ENCODE measurements at regions not wholly inside any gene's neighbourhood (a gene's known extent, or its start where the extent isn't known, plus 50 kb on each side); places are given as distances from the start of the nearest gene placed in this dataset.

DNA sequence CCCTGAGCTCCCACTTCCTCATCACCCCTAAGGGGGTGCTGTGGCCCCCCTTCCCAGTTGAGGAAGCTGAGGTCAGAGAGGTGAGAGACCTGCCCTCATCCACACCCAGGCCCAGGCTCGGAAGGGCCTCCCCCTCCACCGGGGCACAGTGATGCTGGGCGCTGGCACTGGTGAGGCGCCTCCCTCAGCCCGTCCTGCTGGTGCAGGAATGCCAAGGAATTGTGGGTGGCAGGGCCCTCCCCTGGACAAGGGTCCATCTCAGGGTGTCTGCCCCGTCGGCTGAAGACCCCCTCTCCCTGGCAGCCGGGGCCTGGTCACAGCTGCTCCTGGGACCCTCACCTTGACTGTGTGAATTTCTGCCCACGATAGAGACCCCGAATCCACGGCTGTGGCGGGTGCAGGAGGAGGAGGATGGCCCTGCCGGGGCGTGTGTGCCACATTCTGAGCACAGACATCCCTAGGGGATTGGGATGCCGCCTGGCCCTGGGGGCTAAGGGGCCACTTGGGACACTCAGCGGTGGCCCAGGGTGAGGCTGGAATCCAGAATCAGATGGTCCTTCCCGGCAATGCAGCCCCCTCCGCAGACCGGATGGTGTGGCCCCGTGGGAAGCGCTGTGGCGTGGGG lies 70.2 kb upstream of the GATA5 start:
- TF ChIP-seq EZH2phosphoT487 (IDR thresholded peaks at IDR 0.05; ENCODE audit: borderline replicate concordance) = no peak
- TF ChIP-seq, protein P1, sequence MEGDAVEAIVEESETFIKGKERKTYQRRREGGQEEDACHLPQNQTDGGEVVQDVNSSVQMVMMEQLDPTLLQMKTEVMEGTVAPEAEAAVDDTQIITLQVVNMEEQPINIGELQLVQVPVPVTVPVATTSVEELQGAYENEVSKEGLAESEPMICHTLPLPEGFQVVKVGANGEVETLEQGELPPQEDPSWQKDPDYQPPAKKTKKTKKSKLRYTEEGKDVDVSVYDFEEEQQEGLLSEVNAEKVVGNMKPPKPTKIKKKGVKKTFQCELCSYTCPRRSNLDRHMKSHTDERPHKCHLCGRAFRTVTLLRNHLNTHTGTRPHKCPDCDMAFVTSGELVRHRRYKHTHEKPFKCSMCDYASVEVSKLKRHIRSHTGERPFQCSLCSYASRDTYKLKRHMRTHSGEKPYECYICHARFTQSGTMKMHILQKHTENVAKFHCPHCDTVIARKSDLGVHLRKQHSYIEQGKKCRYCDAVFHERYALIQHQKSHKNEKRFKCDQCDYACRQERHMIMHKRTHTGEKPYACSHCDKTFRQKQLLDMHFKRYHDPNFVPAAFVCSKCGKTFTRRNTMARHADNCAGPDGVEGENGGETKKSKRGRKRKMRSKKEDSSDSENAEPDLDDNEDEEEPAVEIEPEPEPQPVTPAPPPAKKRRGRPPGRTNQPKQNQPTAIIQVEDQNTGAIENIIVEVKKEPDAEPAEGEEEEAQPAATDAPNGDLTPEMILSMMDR (conservative IDR thresholded peaks at IDR 0.05; ENCODE audit: low read length) = no peak
- Histone ChIP-seq H3K4me3 (ENCODE audit: low read length, poor library complexity, severe bottlenecking) (no peak overlapping the region), H3K27me3 (ENCODE audit: insufficient read depth, low read length, poor library complexity, severe bottlenecking) (no peaks in the 10 kb centered on the region)

DNA sequence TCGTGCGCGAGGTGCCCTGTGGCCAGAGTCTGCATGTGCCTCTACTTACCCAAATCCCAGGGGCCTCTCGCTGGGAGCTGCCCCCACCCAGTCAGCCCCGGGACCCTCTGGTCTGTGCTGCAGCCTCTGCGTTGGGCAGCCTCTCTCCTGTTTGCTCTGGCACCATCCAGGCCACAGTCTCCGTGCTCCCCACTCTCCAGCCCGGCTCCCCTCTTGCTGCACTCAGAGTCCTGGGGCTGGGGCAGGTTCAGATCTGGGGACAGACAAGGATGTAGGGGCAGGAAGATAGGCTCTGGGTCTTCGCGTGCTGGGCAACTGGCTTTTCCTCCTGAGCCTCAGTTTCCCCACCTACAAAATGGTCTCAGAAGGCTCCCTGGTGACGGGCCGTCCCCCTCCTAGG lies 70.8 kb upstream of the GATA5 start:
- Histone ChIP-seq H3K9me3 (ENCODE audit: insufficient read depth, low read depth, low read length) (no peaks in the 10 kb centered on the region), H4K20me1 (ENCODE audit: insufficient read depth, low read length, poor library complexity, severe bottlenecking) (no peaks in the 10 kb centered on the region), H3K27me3 (ENCODE audit: insufficient read depth, low read length, poor library complexity, severe bottlenecking) (no peaks in the 10 kb centered on the region), H3K79me2 (ENCODE audit: insufficient read depth, low read length) (no peaks in the 10 kb centered on the region), H3K4me1 (ENCODE audit: insufficient read depth, low read length, poor library complexity, severe bottlenecking) (peaks cover 30% of the 10 kb centered on the region), H3F3A (ENCODE audit: low read depth) (no peaks in the 10 kb centered on the region), H2AFZ (ENCODE audit: low read length) (no peak overlapping the region), H3K4me2 (ENCODE audit: low read depth, low read length, poor library complexity, severe bottlenecking) (no peak overlapping the region), H3K9ac (ENCODE audit: low read depth, low read length, poor library complexity, severe bottlenecking) (no peak overlapping the region), H3K9me2 (replicated peaks; ENCODE audit: low read depth, low read length) (no peaks in the 10 kb centered on the region), H3K4me3 (ENCODE audit: low read length, poor library complexity, severe bottlenecking) (no peak overlapping the region), H3K36me3 (ENCODE audit: insufficient read depth, low read length) (no peaks in the 10 kb centered on the region)
- TF ChIP-seq EZH2phosphoT487 (IDR thresholded peaks at IDR 0.05; ENCODE audit: borderline replicate concordance) = no peak
- TF ChIP-seq, protein P1 (conservative IDR thresholded peaks at IDR 0.05; ENCODE audit: low read length) = no peak

More for the DNA sequence above, 70.2 kb upstream of the GATA5 start:
- Histone ChIP-seq H3K9ac (ENCODE audit: low read depth, low read length, poor library complexity, severe bottlenecking) (no peak overlapping the region), H3K9me3 (ENCODE audit: insufficient read depth, low read depth, low read length) (no peaks in the 10 kb centered on the region), H4K20me1 (ENCODE audit: insufficient read depth, low read length, poor library complexity, severe bottlenecking) (no peaks in the 10 kb centered on the region), H2AFZ (ENCODE audit: low read length) (no peak overlapping the region), H3K36me3 (ENCODE audit: insufficient read depth, low read length) (no peaks in the 10 kb centered on the region), H3K4me1 (ENCODE audit: insufficient read depth, low read length, poor library complexity, severe bottlenecking) (peaks cover 30% of the 10 kb centered on the region), H3K9me2 (replicated peaks; ENCODE audit: low read depth, low read length) (no peaks in the 10 kb centered on the region), H3F3A (ENCODE audit: low read depth) (no peaks in the 10 kb centered on the region), H3K79me2 (ENCODE audit: insufficient read depth, low read length) (no peaks in the 10 kb centered on the region), H3K4me2 (ENCODE audit: low read depth, low read length, poor library complexity, severe bottlenecking) (no peak overlapping the region)

DNA sequence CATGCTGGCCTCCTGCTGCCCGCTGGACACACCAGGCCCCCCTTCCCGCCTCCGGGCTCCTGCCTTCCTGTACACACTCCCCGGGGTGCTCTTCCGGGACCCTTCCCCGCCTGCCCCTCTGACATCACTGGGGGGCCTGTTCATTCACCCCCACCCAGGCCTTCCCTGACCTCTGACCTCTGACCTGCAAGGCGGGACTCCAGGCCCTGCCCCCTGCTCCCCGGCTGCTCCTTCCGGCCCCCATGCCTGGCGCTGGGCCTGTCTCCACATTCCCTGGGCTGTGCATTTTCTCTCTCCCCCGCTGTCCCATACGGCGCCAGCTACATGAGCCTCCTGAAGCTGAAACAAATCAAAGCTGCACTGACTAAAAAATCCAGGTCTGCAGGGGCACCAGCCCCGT lies 71.6 kb upstream of the GATA5 start:
- Histone ChIP-seq H3K4me3 (ENCODE audit: low read length, poor library complexity, severe bottlenecking) (no peak overlapping the region), H3K9ac (ENCODE audit: low read depth, low read length, poor library complexity, severe bottlenecking) (no peak overlapping the region), H3K9me2 (replicated peaks; ENCODE audit: low read depth, low read length) (no peaks in the 10 kb centered on the region), H4K20me1 (ENCODE audit: insufficient read depth, low read length, poor library complexity, severe bottlenecking) (no peaks in the 10 kb centered on the region), H2AFZ (ENCODE audit: low read length) (no peak overlapping the region), H3K4me1 (ENCODE audit: insufficient read depth, low read length, poor library complexity, severe bottlenecking) (peaks cover 30% of the 10 kb centered on the region), H3K36me3 (ENCODE audit: insufficient read depth, low read length) (no peaks in the 10 kb centered on the region), H3K9me3 (ENCODE audit: insufficient read depth, low read depth, low read length) (no peaks in the 10 kb centered on the region), H3K4me2 (ENCODE audit: low read depth, low read length, poor library complexity, severe bottlenecking) (no peak overlapping the region), H3K27me3 (ENCODE audit: insufficient read depth, low read length, poor library complexity, severe bottlenecking) (no peaks in the 10 kb centered on the region), H3K79me2 (ENCODE audit: insufficient read depth, low read length) (no peaks in the 10 kb centered on the region), H3F3A (ENCODE audit: low read depth) (no peaks in the 10 kb centered on the region)
- no peak for TF ChIP-seq EZH2phosphoT487 (IDR thresholded peaks at IDR 0.05; ENCODE audit: borderline replicate concordance)
- TF ChIP-seq, protein P1 (conservative IDR thresholded peaks at IDR 0.05; ENCODE audit: low read length) = no peak
